ENCODE measurements at regions not wholly inside any gene's neighbourhood (a gene's known extent, or its start where the extent isn't known, plus 50 kb on each side); places are given as distances from the start of the nearest gene placed in this dataset.

DNA sequence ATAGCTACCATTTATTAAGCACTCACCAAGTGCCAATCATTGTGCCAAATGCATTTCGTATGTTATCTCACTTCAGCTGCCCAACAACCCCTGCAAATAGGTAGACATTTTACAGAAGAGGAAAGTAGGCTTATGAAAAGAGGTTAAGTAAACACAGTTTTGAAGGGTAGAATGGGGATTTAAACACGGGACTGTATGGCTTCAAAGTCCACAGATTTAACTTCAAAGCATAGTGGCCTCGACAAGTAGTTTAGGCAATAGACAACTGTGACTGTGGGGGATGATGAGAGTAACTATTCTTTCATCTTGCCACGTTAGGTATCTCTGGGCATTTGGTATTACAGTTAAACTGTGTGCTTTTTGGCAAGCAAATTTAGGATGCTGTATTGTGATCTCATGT is 266.8 kb upstream of the SRRM4 start:
- intact Hi-C loops (cut with DNase I; ENCODE audit: low total_unique reads) = no loop called here
- no peaks in the 10 kb centered on the region for H3K9me3 ChIP-seq
- TF ChIP-seq, protein P1, sequence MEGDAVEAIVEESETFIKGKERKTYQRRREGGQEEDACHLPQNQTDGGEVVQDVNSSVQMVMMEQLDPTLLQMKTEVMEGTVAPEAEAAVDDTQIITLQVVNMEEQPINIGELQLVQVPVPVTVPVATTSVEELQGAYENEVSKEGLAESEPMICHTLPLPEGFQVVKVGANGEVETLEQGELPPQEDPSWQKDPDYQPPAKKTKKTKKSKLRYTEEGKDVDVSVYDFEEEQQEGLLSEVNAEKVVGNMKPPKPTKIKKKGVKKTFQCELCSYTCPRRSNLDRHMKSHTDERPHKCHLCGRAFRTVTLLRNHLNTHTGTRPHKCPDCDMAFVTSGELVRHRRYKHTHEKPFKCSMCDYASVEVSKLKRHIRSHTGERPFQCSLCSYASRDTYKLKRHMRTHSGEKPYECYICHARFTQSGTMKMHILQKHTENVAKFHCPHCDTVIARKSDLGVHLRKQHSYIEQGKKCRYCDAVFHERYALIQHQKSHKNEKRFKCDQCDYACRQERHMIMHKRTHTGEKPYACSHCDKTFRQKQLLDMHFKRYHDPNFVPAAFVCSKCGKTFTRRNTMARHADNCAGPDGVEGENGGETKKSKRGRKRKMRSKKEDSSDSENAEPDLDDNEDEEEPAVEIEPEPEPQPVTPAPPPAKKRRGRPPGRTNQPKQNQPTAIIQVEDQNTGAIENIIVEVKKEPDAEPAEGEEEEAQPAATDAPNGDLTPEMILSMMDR (IDR thresholded peaks at IDR 0.05) = no peak
- TF ChIP-seq POLR2A (IDR thresholded peaks at IDR 0.05) = no peak

DNA sequence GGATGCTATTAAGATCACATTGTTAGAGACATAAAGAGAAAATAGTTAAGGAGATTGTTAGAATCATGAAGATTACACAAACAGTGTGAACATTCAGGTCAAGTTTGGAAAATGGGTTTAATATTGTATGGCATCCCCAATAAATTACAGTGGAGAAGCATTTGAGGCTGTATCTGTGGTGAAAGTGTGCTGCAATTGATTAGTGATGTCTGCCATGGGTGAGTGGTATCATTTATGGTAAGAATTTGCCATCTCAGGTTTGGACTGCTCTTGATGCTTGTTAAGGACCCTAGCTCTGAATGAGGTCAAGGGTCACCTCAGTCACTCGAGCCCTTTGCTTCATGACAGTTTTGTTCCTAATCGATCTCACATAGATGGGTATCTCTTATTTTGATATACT is 265.7 kb upstream of the SRRM4 start:
- H3K4me1 ChIP-seq = no peaks in the 10 kb centered on the region
- TF ChIP-seq, protein P1 (IDR thresholded peaks at IDR 0.05) = no peak
- no peak for TF ChIP-seq POLR2A (IDR thresholded peaks at IDR 0.05)
- no peak for DNase-seq
- no peaks in the 10 kb centered on the region for H3K9me3 ChIP-seq
- no peak overlapping the region for H3K27ac ChIP-seq
- H3K27me3 ChIP-seq = no peaks in the 10 kb centered on the region
- H3K4me3 ChIP-seq = no peak overlapping the region
- intact Hi-C loops (cut with DNase I; ENCODE audit: low total_unique reads) = no loop called here
- no peaks in the 10 kb centered on the region for H3K36me3 ChIP-seq

More for the DNA sequence above, 266.8 kb upstream of the SRRM4 start:
- no peak for DNase-seq
- Histone ChIP-seq H3K27ac (no peak overlapping the region), H3K27me3 (no peaks in the 10 kb centered on the region), H3K4me1 (no peaks in the 10 kb centered on the region), H3K4me3 (no peak overlapping the region), H3K36me3 (no peaks in the 10 kb centered on the region)

DNA sequence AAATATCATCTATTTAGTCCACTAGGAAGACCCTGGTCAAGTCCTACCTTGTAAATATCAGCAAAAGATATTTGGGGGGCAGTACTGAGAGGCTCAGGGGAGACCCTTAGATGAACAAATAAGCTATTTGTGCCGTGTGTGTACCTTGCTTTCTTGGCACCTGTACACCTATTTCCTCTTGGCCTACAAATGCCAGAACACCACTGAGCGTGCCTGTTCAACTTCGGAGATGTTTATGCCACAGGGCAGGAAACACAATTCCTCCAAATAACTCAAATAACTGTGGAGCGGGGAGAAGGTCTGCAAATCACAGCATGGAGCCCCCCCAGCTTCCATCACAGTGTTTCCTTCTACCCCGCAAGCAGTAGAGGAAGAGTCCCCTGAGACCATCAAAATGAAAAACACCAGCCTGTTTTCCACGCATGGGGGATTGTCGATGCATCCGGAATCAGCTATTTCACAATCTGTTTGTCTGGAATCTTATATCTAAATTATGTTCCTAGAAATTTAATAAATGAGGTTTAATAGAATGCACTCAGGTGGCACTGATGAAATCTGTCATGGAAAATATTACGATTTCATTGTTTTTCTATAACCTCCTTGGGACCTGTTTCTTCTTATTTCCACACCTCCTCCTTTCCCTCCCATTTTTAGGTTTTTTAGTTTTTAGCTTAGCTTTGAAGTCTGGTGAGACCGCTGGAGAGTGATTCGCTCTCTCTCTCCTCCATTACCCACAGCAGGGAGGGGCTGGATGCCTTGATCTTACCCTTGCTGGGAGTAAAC is 254.0 kb upstream of the SRRM4 start:
- Histone ChIP-seq H3K27me3 (no peaks in the 10 kb centered on the region), H3K4me1 (no peaks in the 10 kb centered on the region), H3K9me3 (no peaks in the 10 kb centered on the region), H3K4me3 (no peak overlapping the region), H3K27ac (no peak overlapping the region), H3K36me3 (no peaks in the 10 kb centered on the region)
- no peak for TF ChIP-seq POLR2A (IDR thresholded peaks at IDR 0.05)
- TF ChIP-seq, protein P1 (IDR thresholded peaks at IDR 0.05) = no peak
- intact Hi-C loops (cut with DNase I; ENCODE audit: low total_unique reads) = no loop called here
- no peak for DNase-seq

DNA sequence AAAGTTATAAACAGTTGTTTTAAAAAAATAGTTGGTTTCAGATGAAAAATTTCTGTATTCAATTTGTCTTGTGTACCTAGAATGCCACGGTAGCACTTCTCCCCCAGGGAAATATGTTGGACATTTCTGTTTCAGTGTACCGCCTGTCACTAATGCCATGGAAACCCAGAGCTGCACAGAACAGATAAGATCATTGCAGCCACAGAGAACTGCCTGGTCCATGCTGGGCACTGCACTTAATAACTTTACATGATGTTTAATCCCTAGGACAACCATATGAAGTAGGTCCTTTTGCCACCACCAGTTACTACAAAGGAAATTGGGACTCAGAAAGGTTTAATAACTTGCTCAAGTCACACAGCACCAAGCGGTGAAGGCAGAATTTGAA is 253.4 kb upstream of the SRRM4 start:
- intact Hi-C loops (cut with DNase I; ENCODE audit: low total_unique reads) = no loop called here
- no peaks in the 10 kb centered on the region for H3K27me3 ChIP-seq
- H3K4me1 ChIP-seq = no peaks in the 10 kb centered on the region
- no peaks in the 10 kb centered on the region for H3K36me3 ChIP-seq
- H3K27ac ChIP-seq = no peak overlapping the region
- H3K4me3 ChIP-seq = no peak overlapping the region
- H3K9me3 ChIP-seq = no peaks in the 10 kb centered on the region
- no peak for DNase-seq
- no peak for TF ChIP-seq POLR2A (IDR thresholded peaks at IDR 0.05)
- TF ChIP-seq, protein P1 (IDR thresholded peaks at IDR 0.05) = no peak

DNA sequence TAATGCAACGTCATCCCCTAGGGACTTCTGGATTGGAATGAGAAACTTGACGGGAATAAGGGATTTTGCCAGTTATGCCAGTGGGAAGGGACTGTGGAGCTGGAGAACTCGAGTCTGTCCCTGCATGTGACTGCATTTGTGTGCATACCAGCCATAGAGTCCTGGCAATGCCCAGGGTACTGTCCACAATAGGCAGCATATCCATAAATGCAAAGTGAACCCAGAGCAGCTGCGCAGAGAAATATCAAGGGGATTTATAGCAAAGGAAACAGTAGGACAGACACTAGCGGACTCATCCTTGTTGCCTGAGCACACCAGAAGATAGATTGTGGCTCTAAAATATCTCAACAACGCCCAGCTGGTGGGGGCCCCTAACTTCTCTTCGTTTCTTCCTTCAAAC is 247.1 kb upstream of the SRRM4 start:
- Histone ChIP-seq H3K27me3 (no peaks in the 10 kb centered on the region), H3K27ac (no peak overlapping the region), H3K36me3 (no peaks in the 10 kb centered on the region), H3K4me3 (no peak overlapping the region), H3K9me3 (no peaks in the 10 kb centered on the region), H3K4me1 (no peaks in the 10 kb centered on the region)
- DNase-seq = no peak
- TF ChIP-seq POLR2A (IDR thresholded peaks at IDR 0.05) = no peak
- TF ChIP-seq, protein P1 (IDR thresholded peaks at IDR 0.05) = no peak
- intact Hi-C loops (cut with DNase I; ENCODE audit: low total_unique reads) = no loop called here

All from uterus (tissue), 3 donors.